Tibial artery (tissue), 4 donors: ENCODE measurements at regions not wholly inside any gene's neighbourhood (a gene's known extent, or its start where the extent isn't known, plus 50 kb on each side); places are given as distances from the start of the nearest gene placed in this dataset.

ENCODE experiments used
- DNase-seq, 2 donors: peaks; one replicate each; pipeline ENCODE4 v3.0.0-alpha.2; 2019
- H3K27ac ChIP-seq, 2 donors: fragments of 200-600 bp; sonication (generic) in 1 of 2; 1 replicate in 1 of 2; 2 replicates in 1 of 2; pipeline ENCODE4 v1.5.1; 2018 to 2019; ENCODE audit warnings: mild to moderate bottlenecking in 1 of 2
- H3K27me3 ChIP-seq, 2 donors: fragments of 200-600 bp; sonication (generic) in 1 of 2; one replicate each; pipeline versions ENCODE4 v1.5.1 to v1.6.0; 2016 to 2019
- H3K36me3 ChIP-seq, 3 donors: fragments of 200-600 bp; sonication (generic) in 2 of 3; one replicate each; pipeline ENCODE4 v1.5.1; 2016 to 2019; ENCODE audit warnings: mild to moderate bottlenecking in 2 of 3
- H3K4me1 ChIP-seq, 4 donors: fragments of 200-600 bp; sonication (generic) in 2 of 4; 1 replicate in 3 of 4; 2 replicates in 1 of 4; pipeline ENCODE4 v1.5.1; 2016 to 2019
- H3K4me3 ChIP-seq, 2 donors: fragments of 200-600 bp; sonication (generic) in 1 of 2; 1 replicate in 1 of 2; 2 replicates in 1 of 2; pipeline ENCODE4 v1.5.1; 2018 to 2019; ENCODE audit warnings: mild to moderate bottlenecking in 2 of 2
- H3K9me3 ChIP-seq, 3 donors: fragments of 200-600 bp; sonication (generic) in 1 of 3; one replicate each; pipeline ENCODE4 v1.5.1; 2016 to 2019
- CTCF ChIP-seq, 2 experiments: fragments of 200-600 bp in 1 of 2; fragments of 450-650 bp in 1 of 2; IDR thresholded peaks; one replicate each; pipeline ENCODE4 v1.5.1; 2017 to 2019; ENCODE audit warnings: antibody characterized with exemption in 2 of 2, mild to moderate bottlenecking in 1 of 2, moderate library complexity in 1 of 2
- intact Hi-C: fragments of 100-400 bp; cut with DNase I; formaldehyde crosslinking; loops from one replicate; pipeline ENCODE4 v1.15.0; 2023; ENCODE audit warnings: low total_unique reads

DNA sequence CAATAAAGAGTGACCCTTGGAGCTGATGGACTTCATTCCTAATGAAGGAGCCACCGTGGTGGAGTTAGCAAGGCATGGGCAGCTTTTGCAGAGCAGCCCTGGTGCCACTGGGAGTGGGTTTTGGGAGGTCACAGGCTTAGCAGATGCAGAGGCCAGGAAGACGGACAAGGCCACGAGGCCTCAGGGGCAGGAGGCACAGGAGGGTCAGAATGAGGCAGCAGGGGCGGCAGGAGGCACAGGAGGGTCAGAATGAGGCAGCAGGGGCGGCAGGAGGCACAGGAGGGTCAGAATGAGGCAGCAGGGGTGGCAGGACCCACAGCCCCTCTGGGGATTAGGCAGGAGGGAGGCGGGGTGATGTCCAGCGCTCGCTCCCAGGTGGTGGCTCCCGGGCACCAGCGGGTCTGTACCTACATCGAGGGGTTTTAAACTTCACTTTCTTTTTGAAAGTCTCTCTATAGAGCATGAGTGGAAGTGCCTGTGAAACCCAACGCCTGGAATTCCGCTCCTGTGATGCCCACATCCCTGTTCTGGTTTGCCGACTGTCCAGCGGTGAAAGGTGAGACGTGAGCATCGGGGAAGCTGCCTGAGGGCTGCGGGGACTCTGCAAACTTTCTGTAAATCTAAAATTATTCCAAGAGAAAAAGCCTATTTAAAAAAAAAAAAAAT is 521.6 kb downstream of the BRD1 start:
- peaks cover 0 to 7% (median 4%) of the 10 kb centered on the region in 4 donors for H3K4me1 ChIP-seq
- H3K36me3 ChIP-seq = no peaks in the 10 kb centered on the region
- H3K27me3 ChIP-seq = peaks cover 0 to 43% of the 10 kb centered on the region in 2 donors
- no peak for TF ChIP-seq CTCF (IDR thresholded peaks at IDR 0.05)
- intact Hi-C loops = loop anchor here (10.0 kb wide), 2 partner anchors 59 to 1051 kb away; no protein-coding TSS in a partner anchor
- no peaks in the 10 kb centered on the region for H3K9me3 ChIP-seq
- no peak overlapping the region for H3K4me3 ChIP-seq
- peak in 1 of 2 donors; percentile 43 for DNase-seq
- H3K27ac ChIP-seq = no peak overlapping the region

- H3K9me3 ChIP-seq = no peaks in the 10 kb centered on the region
- peaks cover 0 to 43% of the 10 kb centered on the region in 2 donors for H3K27me3 ChIP-seq
- H3K4me3 ChIP-seq = no peak overlapping the region
- H3K4me1 ChIP-seq = peaks cover 0 to 7% (median 4%) of the 10 kb centered on the region in 4 donors
- DNase-seq = peak; percentile 19 to 73
- intact Hi-C loops = loop anchor here (10.0 kb wide), 2 partner anchors 59 to 1051 kb away; no protein-coding TSS in a partner anchor
- H3K27ac ChIP-seq = no peak overlapping the region
- no peaks in the 10 kb centered on the region for H3K36me3 ChIP-seq
- peak; percentile 84 to 85 for TF ChIP-seq CTCF (IDR thresholded peaks at IDR 0.05)
Measured at GRCh38 chr22:49305214-49305965, 522.3 kb downstream of the BRD1 start.

- no peak overlapping the region for H3K27ac ChIP-seq
Measured at GRCh38 chr22:49303781-49304461, 523.8 kb downstream of the BRD1 start.

GRCh38 chr22:49303061-49303735 is 524.5 kb downstream of the BRD1 start:
- DNase-seq = peak in 1 of 2 donors; percentile 28
- intact Hi-C loops = loop anchor here (10.0 kb wide), 2 partner anchors 62 to 1048 kb away; no protein-coding TSS in a partner anchor
- Histone ChIP-seq H3K36me3 (no peaks in the 10 kb centered on the region), H3K4me1 (peaks cover 0 to 7% (median 4%) of the 10 kb centered on the region in 4 donors), H3K4me3 (no peak overlapping the region), H3K9me3 (no peaks in the 10 kb centered on the region), H3K27ac (no peak overlapping the region), H3K27me3 (peaks cover 0 to 43% of the 10 kb centered on the region in 2 donors)
- no peak for TF ChIP-seq CTCF (IDR thresholded peaks at IDR 0.05)

More at GRCh38 chr22:49303781-49304461, 523.8 kb downstream of the BRD1 start:
- peak; percentile 13 to 40 for DNase-seq
- H3K4me1 ChIP-seq = peaks cover 0 to 7% (median 4%) of the 10 kb centered on the region in 4 donors
- H3K9me3 ChIP-seq = no peaks in the 10 kb centered on the region
- H3K27me3 ChIP-seq = peaks cover 0 to 43% of the 10 kb centered on the region in 2 donors
- intact Hi-C loops = loop anchor here (10.0 kb wide), 2 partner anchors 61 to 1049 kb away; no protein-coding TSS in a partner anchor
- H3K4me3 ChIP-seq = no peak overlapping the region
- TF ChIP-seq CTCF (IDR thresholded peaks at IDR 0.05) = no peak
- H3K36me3 ChIP-seq = no peaks in the 10 kb centered on the region

GRCh38 chr22:49302530-49302929 is 525.1 kb downstream of the BRD1 start:
- no peak overlapping the region for H3K4me3 ChIP-seq
- H3K27ac ChIP-seq = no peak overlapping the region
- no peaks in the 10 kb centered on the region for H3K9me3 ChIP-seq
- intact Hi-C loops = loop anchor here (10.0 kb wide), 2 partner anchors 62 to 1048 kb away; no protein-coding TSS in a partner anchor
- H3K27me3 ChIP-seq = peaks cover 0 to 38% of the 10 kb centered on the region in 2 donors
- peak in 1 of 2 donors; percentile 48 for DNase-seq
- H3K4me1 ChIP-seq = peaks cover 0 to 7% (median 4%) of the 10 kb centered on the region in 4 donors
- no peaks in the 10 kb centered on the region for H3K36me3 ChIP-seq
- no peak for TF ChIP-seq CTCF (IDR thresholded peaks at IDR 0.05)
